ENCODE measurements at regions not wholly inside any gene's neighbourhood (a gene's known extent, or its start where the extent isn't known, plus 50 kb on each side); places are given as distances from the start of the nearest gene placed in this dataset.

DNA sequence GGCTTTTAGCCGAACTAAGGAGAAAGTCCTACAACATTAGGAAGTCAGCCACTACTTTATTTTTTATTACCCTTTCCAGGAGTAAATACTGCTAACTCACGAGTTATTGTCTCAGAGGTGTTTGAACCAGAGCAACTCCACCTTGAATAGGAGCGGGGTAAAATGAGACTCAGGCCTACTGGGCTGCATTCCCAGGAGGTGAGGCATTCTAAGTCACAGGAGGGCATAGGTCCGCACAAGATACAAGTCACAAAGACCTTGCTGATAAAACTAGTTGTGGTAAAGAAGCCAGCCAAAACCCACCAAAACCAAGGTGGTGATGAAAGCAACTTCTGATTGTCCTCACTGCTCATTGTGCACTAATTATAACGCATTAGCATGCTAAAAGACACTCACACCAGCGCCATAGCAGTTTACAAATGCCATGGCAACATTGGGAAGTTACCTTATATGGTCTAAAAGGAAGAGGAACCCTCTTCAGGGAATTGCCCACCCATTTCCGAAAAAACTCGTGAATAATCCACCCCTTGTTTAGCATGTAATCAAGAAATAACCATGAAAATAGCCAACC lies 555.9 kb downstream of the IGSF11 start:
- no peak for TF ChIP-seq PHF8 (IDR thresholded peaks at IDR 0.05; ENCODE audit: borderline replicate concordance, low read length)
- TF ChIP-seq ZNF274 (IDR thresholded peaks at IDR 0.05; ENCODE audit: borderline replicate concordance, low read depth, low read length), result no peak
- no peak for TF ChIP-seq BDP1 (IDR thresholded peaks at IDR 0.05; ENCODE audit: insufficient read depth, insufficient read length)
- no peak for TF ChIP-seq POLR2AphosphoS5 (IDR thresholded peaks at IDR 0.05; ENCODE audit: control insufficient read depth, insufficient read depth, low read depth, low read length)
- no peak for TF ChIP-seq CSDE1 (IDR thresholded peaks at IDR 0.05)

All from K562 (cell line).